GM12891 (cell line): ENCODE measurements at regions not wholly inside any gene's neighbourhood (a gene's known extent, or its start where the extent isn't known, plus 50 kb on each side); places are given as distances from the start of the nearest gene placed in this dataset.

Experiments used
- POLR2A ChIP-seq: IDR thresholded peaks from 2 replicates; pipeline ENCODE4 v1.6.1; 2011; ENCODE audit warnings: low read depth, low read length, control low read depth
- TAF1 ChIP-seq: IDR thresholded peaks from 2 replicates; pipeline ENCODE4 v1.6.1; 2011; ENCODE audit warnings: low read depth, low read length, control low read depth

- TF ChIP-seq POLR2A (no peak), TAF1 (no peak)
Observed at GRCh38 chr17:69735285-69735684, 320.8 kb downstream of the MAP2K6 start.
